Ishikawa (cell line): ENCODE measurements at regions not wholly inside any gene's neighbourhood (a gene's known extent, or its start where the extent isn't known, plus 50 kb on each side); places are given as distances from the start of the nearest gene placed in this dataset.

Source experiments
- CEBPB ChIP-seq: IDR thresholded peaks from 2 replicates; pipeline ENCODE4 v1.6.1; 2012
- CREB1 ChIP-seq: IDR thresholded peaks from 2 replicates; pipeline ENCODE4 v1.6.1; 2012; ENCODE audit warnings: low read depth
- EGR1 ChIP-seq: IDR thresholded peaks from 2 replicates; pipeline ENCODE4 v1.6.1; 2012
- EP300 ChIP-seq: IDR thresholded peaks from 2 replicates; pipeline ENCODE4 v1.6.1; 2012; ENCODE audit warnings: borderline replicate concordance
- FOXM1 ChIP-seq: IDR thresholded peaks from 2 replicates; pipeline ENCODE4 v1.6.1; 2012; ENCODE audit warnings: low read depth, borderline replicate concordance
- NFIC ChIP-seq: IDR thresholded peaks from 2 replicates; pipeline ENCODE4 v1.6.1; 2012
- RAD21 ChIP-seq: IDR thresholded peaks from 2 replicates; pipeline ENCODE4 v1.6.1; 2012; ENCODE audit warnings: low read depth
- TAF1 ChIP-seq: IDR thresholded peaks from 2 replicates; pipeline ENCODE4 v1.6.1; 2012; ENCODE audit warnings: low read depth, mild to moderate bottlenecking
- TCF12 ChIP-seq: IDR thresholded peaks from 2 replicates; pipeline ENCODE4 v1.6.1; 2012; ENCODE audit warnings: low read depth
- TEAD4 ChIP-seq: IDR thresholded peaks from 2 replicates; pipeline ENCODE4 v1.6.1; 2012
- USF1 ChIP-seq: IDR thresholded peaks from 2 replicates; pipeline ENCODE4 v1.6.1; 2012
- YY1 ChIP-seq: IDR thresholded peaks from 2 replicates; pipeline ENCODE4 v1.6.1; 2012; ENCODE audit warnings: low read depth
- ZBTB7A ChIP-seq: IDR thresholded peaks from 2 replicates; pipeline ENCODE4 v1.6.1; 2012; ENCODE audit warnings: low read depth
- TF ChIP-seq, protein P1 (sequence below): IDR thresholded peaks from 2 replicates; pipeline ENCODE4 v1.6.1; 2012; ENCODE audit warnings: low read depth, mild to moderate bottlenecking
- TF ChIP-seq, protein P2 (sequence below): IDR thresholded peaks from 2 replicates; pipeline ENCODE4 v1.6.1; 2012

- no peak for TF ChIP-seq YY1
- no peak for TF ChIP-seq CREB1
- TF ChIP-seq CEBPB, result no peak
- no peak for TF ChIP-seq TAF1
- no peak for TF ChIP-seq TEAD4
- TF ChIP-seq ZBTB7A, result no peak
- TF ChIP-seq, protein P1, sequence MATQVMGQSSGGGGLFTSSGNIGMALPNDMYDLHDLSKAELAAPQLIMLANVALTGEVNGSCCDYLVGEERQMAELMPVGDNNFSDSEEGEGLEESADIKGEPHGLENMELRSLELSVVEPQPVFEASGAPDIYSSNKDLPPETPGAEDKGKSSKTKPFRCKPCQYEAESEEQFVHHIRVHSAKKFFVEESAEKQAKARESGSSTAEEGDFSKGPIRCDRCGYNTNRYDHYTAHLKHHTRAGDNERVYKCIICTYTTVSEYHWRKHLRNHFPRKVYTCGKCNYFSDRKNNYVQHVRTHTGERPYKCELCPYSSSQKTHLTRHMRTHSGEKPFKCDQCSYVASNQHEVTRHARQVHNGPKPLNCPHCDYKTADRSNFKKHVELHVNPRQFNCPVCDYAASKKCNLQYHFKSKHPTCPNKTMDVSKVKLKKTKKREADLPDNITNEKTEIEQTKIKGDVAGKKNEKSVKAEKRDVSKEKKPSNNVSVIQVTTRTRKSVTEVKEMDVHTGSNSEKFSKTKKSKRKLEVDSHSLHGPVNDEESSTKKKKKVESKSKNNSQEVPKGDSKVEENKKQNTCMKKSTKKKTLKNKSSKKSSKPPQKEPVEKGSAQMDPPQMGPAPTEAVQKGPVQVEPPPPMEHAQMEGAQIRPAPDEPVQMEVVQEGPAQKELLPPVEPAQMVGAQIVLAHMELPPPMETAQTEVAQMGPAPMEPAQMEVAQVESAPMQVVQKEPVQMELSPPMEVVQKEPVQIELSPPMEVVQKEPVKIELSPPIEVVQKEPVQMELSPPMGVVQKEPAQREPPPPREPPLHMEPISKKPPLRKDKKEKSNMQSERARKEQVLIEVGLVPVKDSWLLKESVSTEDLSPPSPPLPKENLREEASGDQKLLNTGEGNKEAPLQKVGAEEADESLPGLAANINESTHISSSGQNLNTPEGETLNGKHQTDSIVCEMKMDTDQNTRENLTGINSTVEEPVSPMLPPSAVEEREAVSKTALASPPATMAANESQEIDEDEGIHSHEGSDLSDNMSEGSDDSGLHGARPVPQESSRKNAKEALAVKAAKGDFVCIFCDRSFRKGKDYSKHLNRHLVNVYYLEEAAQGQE, result no peak
- no peak for TF ChIP-seq TCF12
- no peak for TF ChIP-seq FOXM1
- no peak for TF ChIP-seq EP300
- no peak for TF ChIP-seq USF1
- no peak for TF ChIP-seq NFIC
- TF ChIP-seq, protein P2, sequence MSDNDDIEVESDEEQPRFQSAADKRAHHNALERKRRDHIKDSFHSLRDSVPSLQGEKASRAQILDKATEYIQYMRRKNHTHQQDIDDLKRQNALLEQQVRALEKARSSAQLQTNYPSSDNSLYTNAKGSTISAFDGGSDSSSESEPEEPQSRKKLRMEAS, result no peak
- no peak for TF ChIP-seq EGR1
- TF ChIP-seq RAD21, result no peak
Observed at GRCh38 chr9:16336833-16337232, 533.6 kb downstream of the BNC2 start.

- TF ChIP-seq TEAD4 (no peak), EGR1 (no peak), YY1 (no peak), NFIC (no peak), CEBPB (no peak), EP300 (no peak)
- TF ChIP-seq, protein P1, result no peak
Observed at GRCh38 chr9:16337322-16338029, 533.0 kb downstream of the BNC2 start.

DNA sequence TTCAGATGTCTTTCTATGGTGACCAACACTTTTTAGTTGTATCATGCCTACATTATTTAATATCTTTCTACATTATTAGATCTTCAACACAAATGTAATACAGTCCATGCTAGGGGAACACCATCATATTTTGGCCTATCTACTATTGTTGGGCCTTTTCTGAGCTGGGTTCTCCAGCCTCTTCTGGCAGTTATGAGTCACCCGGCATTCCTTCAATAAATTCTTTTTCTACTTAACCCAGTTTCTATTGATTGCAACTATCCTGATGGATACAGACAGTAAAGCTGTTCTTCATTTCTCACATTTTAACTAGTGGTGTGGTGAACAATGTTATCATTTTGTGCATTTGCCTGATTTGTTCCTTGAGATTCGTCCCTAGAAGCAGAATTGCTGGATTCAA, 529.3 kb downstream of the BNC2 start:
- no peak for TF ChIP-seq EGR1
- TF ChIP-seq TCF12, result no peak
- no peak for TF ChIP-seq TAF1
- no peak for TF ChIP-seq EP300
- TF ChIP-seq YY1, result no peak
- TF ChIP-seq RAD21, result no peak
- no peak for TF ChIP-seq TEAD4
- no peak for TF ChIP-seq NFIC
- no peak for TF ChIP-seq ZBTB7A
- no peak for TF ChIP-seq CREB1

- TF ChIP-seq TEAD4, result no peak
- TF ChIP-seq NFIC, result no peak
Observed at GRCh38 chr9:16342246-16343020, 528.0 kb downstream of the BNC2 start.

- no peak for TF ChIP-seq NFIC
- no peak for TF ChIP-seq ZBTB7A
- no peak for TF ChIP-seq EGR1
- no peak for TF ChIP-seq TEAD4
- TF ChIP-seq FOXM1, result no peak
- TF ChIP-seq YY1, result no peak
- no peak for TF ChIP-seq CEBPB
- TF ChIP-seq CREB1, result no peak
- TF ChIP-seq USF1, result no peak
- TF ChIP-seq, protein P1, result no peak
- TF ChIP-seq RAD21, result no peak
- TF ChIP-seq EP300, result no peak
Observed at GRCh38 chr9:16343249-16344237, 526.9 kb downstream of the BNC2 start.
